SKM-1 treated with dmso at 0.1 percent for 144 hours (cell line): ENCODE measurements at regions not wholly inside any gene's neighbourhood (a gene's known extent, or its start where the extent isn't known, plus 50 kb on each side); places are given as distances from the start of the nearest gene placed in this dataset.
"Not testable (repeated sequence)": the region's sequence is repeated elsewhere in the genome, so short reads cannot be mapped to it uniquely, and the experiment has no call there.

Experiments
- DNase-seq: peaks from one replicate; lab custom pipeline; 2025; ENCODE audit not compliant: unreplicated experiment; lab: John Stamatoyannopoulos, UW

DNA sequence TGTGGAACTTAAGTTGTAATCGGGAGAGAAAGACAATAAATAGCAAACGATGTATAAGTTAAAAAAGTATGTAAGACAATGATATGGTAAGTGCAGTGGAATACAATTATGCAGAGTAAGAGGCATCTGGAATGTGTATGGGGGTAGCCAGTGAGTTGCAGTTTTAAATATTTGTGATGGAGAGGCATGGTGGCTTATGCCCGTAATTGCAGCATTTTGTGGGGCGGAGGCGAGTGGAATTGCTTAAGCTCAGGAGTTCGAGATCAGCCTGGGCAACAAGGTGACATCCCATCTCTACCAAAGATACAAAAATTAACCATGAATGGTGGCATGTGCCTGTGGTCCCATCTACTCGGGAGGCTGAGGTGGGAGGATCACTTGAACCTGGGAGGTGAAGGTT lies 52.5 kb upstream of the WDFY3 start:
- no peak for DNase-seq

DNA sequence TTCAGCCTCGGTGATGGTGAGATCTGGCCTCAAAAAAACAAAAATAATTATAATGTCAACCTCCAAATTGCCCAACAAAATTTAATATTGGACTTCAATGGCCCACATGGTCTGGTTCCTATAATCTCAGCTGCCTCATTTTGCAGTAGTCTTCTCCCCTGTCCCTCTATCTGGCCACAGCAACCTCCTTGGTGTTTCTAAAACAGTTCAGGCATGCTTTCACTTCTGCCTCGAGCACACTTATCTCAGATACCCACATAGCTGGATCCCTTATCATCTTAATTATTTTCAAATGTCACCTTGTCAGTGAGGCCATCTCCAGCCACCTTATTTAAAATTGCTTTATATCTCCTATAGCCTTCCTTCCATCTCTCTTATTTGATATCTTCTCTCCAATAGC lies 52.9 kb upstream of the WDFY3 start:
- no peak for DNase-seq

- DNase-seq, result no peak
These were observed 58.2 kb upstream of the WDFY3 start for GRCh38 chr4:85024671-85025070.

GRCh38 chr4:85028910-85029309 lies 62.4 kb upstream of the WDFY3 start:
- DNase-seq, result no peak

DNA sequence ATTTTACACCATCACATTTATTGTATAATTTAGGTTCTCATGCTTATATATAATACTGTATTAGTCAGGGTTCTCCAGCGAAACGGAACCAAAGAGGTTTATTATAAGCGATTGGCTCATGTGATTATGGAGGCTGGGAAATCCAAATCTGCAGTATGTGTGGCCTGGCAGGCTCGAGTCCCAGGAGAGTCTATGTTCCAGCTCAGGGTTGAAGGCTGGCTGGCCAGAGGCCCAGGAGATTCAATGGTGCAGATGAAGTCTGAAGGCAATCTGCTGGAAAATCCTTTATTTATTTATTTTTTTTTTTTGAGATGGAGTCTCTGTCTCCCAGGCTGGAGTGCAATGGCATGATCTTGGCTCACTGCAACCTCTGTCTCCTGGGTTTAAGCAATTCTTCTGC lies 63.0 kb upstream of the WDFY3 start:
- DNase-seq, result no peak

GRCh38 chr4:85030156-85030555 lies 63.7 kb upstream of the WDFY3 start:
- no peak for DNase-seq

GRCh38 chr4:85033838-85034237 lies 67.3 kb upstream of the WDFY3 start:
- not testable (repeated sequence) for DNase-seq

DNA sequence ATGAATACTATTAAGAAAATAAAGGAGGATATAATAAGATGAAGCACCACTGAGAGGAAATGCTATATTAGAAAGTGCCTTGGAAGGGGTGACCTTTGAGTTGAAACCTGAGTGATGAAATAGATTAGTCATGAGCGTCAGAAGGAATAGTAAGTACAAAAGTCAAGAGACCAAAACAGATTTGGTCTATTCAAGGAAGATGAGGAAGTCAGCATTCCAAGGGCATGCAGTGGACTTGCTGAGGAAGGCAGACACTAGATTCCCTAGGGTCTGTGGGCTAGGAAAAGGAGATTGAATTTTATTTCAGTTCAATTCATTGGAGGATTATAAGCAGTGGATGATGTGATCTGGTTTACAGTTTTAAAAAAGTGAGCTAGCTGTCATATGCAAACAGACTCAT lies 73.0 kb upstream of the WDFY3 start:
- DNase-seq, result no peak

GRCh38 chr4:85043812-85044496 lies 77.5 kb upstream of the WDFY3 start:
- DNase-seq, result not testable (repeated sequence)

DNA sequence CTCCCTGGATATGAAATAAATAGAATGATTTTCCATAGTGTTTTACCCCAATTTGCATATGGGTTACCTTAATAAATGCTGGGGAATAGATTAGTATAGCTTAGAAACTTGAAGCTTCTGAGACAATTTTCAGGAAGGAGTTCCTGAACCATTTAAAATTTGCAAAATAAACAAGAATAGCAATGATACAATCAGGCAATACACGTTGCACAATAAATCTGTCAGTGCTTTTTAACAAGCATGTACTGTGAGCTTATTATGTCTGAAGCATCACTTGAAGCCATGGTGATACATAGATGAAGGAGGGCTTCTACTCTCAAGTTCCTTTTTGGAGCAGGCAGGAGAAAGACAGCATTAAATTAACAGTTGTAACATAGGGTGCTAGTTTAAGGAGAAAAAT lies 84.2 kb upstream of the WDFY3 start:
- DNase-seq, result no peak

- no peak for DNase-seq
These were observed 85.0 kb upstream of the WDFY3 start for GRCh38 chr4:85051526-85051925.

GRCh38 chr4:85054925-85055324 lies 88.4 kb upstream of the WDFY3 start:
- DNase-seq, result not testable (repeated sequence)

DNA sequence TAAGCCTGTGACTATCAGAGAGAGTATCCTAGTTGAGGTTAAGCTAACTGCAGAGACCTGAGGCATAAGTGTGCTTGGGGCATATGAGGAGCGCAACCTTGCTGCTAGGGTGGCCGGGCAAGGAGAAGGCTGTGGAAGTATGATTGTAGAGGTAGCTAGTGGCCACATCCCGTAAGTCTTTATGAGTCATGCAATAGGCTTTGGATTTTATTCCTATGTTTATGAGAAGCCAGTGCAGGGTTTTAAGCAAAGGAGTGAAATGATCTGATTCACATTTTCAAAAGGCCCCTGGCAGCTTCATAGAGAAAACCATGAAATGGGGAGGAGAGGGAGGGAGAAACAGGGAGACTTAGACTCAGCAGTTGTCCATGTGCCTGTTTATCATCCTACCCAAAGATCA lies 92.1 kb upstream of the WDFY3 start:
- no peak for DNase-seq

- no peak for DNase-seq
These were observed 95.5 kb upstream of the WDFY3 start for GRCh38 chr4:85061974-85062373.

GRCh38 chr4:85062466-85062865 lies 96.0 kb upstream of the WDFY3 start:
- no peak for DNase-seq

- DNase-seq, result no peak
These were observed 100.9 kb upstream of the WDFY3 start for GRCh38 chr4:85067342-85067741.

- no peak for DNase-seq
These were observed 111.5 kb upstream of the WDFY3 start for GRCh38 chr4:85078016-85078415.

- no peak for DNase-seq
These were observed 114.7 kb upstream of the WDFY3 start for GRCh38 chr4:85081196-85081595.

- DNase-seq, result peak; percentile 32
These were observed 118.0 kb upstream of the WDFY3 start for GRCh38 chr4:85084371-85085094.

GRCh38 chr4:85086721-85087120 lies 120.2 kb upstream of the WDFY3 start:
- no peak for DNase-seq

DNA sequence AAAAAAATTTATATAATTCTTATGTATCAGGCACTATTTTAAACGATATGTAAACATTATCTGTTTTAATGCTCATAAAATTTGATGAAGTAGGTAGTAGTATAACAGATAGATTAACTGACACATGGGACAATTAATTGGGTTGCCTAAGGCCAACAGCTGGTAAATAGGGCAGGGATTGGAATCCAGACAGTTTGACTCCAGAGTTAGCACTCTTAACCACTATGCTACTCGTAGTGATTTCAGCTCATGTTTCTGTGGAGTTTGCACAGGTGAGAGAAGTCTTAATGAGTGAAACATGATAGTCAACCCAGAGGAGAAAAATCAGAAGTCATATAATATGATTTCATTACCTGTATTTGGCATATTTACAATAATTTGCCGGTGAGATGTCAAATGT lies 126.0 kb upstream of the WDFY3 start:
- DNase-seq, result no peak

- no peak for DNase-seq
These were observed 126.5 kb upstream of the WDFY3 start for GRCh38 chr4:85092943-85093342.

- no peak for DNase-seq
These were observed 128.2 kb upstream of the WDFY3 start for GRCh38 chr4:85094735-85095134.
